Keratinocyte (primary cell): ENCODE measurements at regions not wholly inside any gene's neighbourhood (a gene's known extent, or its start where the extent isn't known, plus 50 kb on each side); places are given as distances from the start of the nearest gene placed in this dataset.

Source experiments
- CTCF ChIP-seq, 3 experiments: IDR thresholded peaks in 1 of 3; conservative IDR thresholded peaks in 1 of 3; optimal IDR thresholded peaks in 1 of 3; 2 replicates in 2 of 3; 3 replicates in 1 of 3; pipeline versions ENCODE3 to v1.5.1; 2011; ENCODE audit warnings: low read length in 3 of 3, mild to moderate bottlenecking in 3 of 3, moderate library complexity in 2 of 3, control low read depth in 1 of 3, inconsistent platforms in 1 of 3; ENCODE audit not compliant: insufficient read depth in 2 of 3; ENCODE audit errors: extremely low read depth in 1 of 3
- EZH2 ChIP-seq: IDR thresholded peaks from one replicate; pipeline ENCODE4 v1.6.1; 2012; ENCODE audit warnings: inconsistent platforms, mild to moderate bottlenecking, low read length, moderate library complexity

- no peak for TF ChIP-seq CTCF (optimal IDR thresholded peaks at IDR 0.05 in 1 of 3, IDR thresholded peaks at IDR 0.05 in 1 of 3, conservative IDR thresholded peaks at IDR 0.05 in 1 of 3; ENCODE audit: extremely low read depth in 1 of 3, insufficient read depth in 2 of 3, low read length in 3 of 3)
- TF ChIP-seq EZH2: no peak
Measured at GRCh38 chr7:25304691-25305090, 76.4 kb upstream of the NPVF start.
